SK-N-SH (cell line): ENCODE measurements at regions not wholly inside any gene's neighbourhood (a gene's known extent, or its start where the extent isn't known, plus 50 kb on each side); places are given as distances from the start of the nearest gene placed in this dataset.

Source experiments
- CTCF ChIA-PET: fragments of 300-600, 350-600 bp; formaldehyde crosslinking; extraction: SDS; loops from one replicate; lab custom pipeline; 2021; lab: Yijun Ruan, JAX
- POLR2A ChIA-PET: fragments of 350-600 bp; sonication (Branson Sonifier 250); formaldehyde crosslinking; extraction: SDS; loops from one replicate; lab custom pipeline; 2020; ENCODE audit warnings: antibody characterized with exemption, inconsistent platforms; lab: Yijun Ruan, JAX
- DNase-seq: peaks from one replicate; pipeline ENCODE4 v3.0.0; 2012
- H2AFZ ChIP-seq: fragments of 200-600 bp; sonication (generic); 2 replicates; pipeline ENCODE4 v1.8.1; 2016; ENCODE audit warnings: antibody characterized with exemption, mild to moderate bottlenecking, low read depth
- H3F3A ChIP-seq: fragments of 200-600 bp; sonication (generic); replicated peaks from 2 replicates; pipeline ENCODE3; 2016; ENCODE audit warnings: antibody characterized with exemption, mild to moderate bottlenecking; ENCODE audit not compliant: insufficient read depth
- H3K27ac ChIP-seq, 2 experiments: fragments of 200-500 bp in 1 of 2; fragments of 200-600 bp in 1 of 2; sonication (Bioruptor generic) in 1 of 2; sonication (generic), shearing (Covaris generic) in 1 of 2; 2 replicates each; pipeline versions ENCODE4 v1.5.1 to v1.6.1; 2014 to 2016; ENCODE audit warnings: low read depth in 2 of 2, inconsistent platforms in 1 of 2, low read length in 1 of 2, mild to moderate bottlenecking in 1 of 2, mixed read lengths in 1 of 2
- H3K27me3 ChIP-seq: fragments of 200-600 bp; sonication (generic), shearing (Covaris generic); 2 replicates; pipeline ENCODE4 v1.6.1; 2016; ENCODE audit warnings: mixed run types; ENCODE audit not compliant: insufficient read depth
- H3K36me3 ChIP-seq, 2 experiments: fragments of 200-500 bp in 1 of 2; fragments of 200-600 bp in 1 of 2; sonication (Bioruptor generic) in 1 of 2; sonication (generic) in 1 of 2; replicated peaks in 1 of 2; 2 replicates each; pipeline versions ENCODE3 to v1.5.1; 2014 to 2016; ENCODE audit warnings: low read length in 1 of 2, mild to moderate bottlenecking in 1 of 2; ENCODE audit not compliant: insufficient read depth in 2 of 2, control insufficient read depth in 1 of 2
- H3K4me1 ChIP-seq, 2 experiments: fragments of 200-500 bp in 1 of 2; fragments of 200-600 bp in 1 of 2; sonication (Bioruptor generic) in 1 of 2; sonication (generic), shearing (Covaris generic) in 1 of 2; 2 replicates each; pipeline versions ENCODE4 v1.5.1 to v1.6.1; 2014 to 2016; ENCODE audit warnings: low read depth in 1 of 2, low read length in 1 of 2, mixed run types in 1 of 2; ENCODE audit not compliant: insufficient read depth in 2 of 2, control insufficient read depth in 1 of 2
- H3K4me2 ChIP-seq: fragments of 200-600 bp; sonication (generic), shearing (Covaris generic); 2 replicates; pipeline ENCODE4 v1.6.1; 2017; ENCODE audit warnings: mixed run types
- H3K4me3 ChIP-seq, 2 experiments: fragments of 200-500 bp in 1 of 2; fragments of 200-600 bp in 1 of 2; sonication (Bioruptor generic) in 1 of 2; sonication (generic), shearing (Covaris generic) in 1 of 2; 2 replicates each; pipeline versions ENCODE4 v1.5.1 to v1.8.1; 2014 to 2016; ENCODE audit warnings: low read depth in 2 of 2, inconsistent platforms in 1 of 2, low read length in 1 of 2, mild to moderate bottlenecking in 1 of 2, mixed read lengths in 1 of 2, moderate library complexity in 1 of 2
- H3K79me2 ChIP-seq: fragments of 200-600 bp; sonication (generic); 2 replicates; pipeline ENCODE4 v1.8.1; 2017; ENCODE audit warnings: mild to moderate bottlenecking; ENCODE audit not compliant: insufficient read depth
- H3K9ac ChIP-seq: fragments of 200-600 bp; sonication (generic); 2 replicates; pipeline ENCODE4 v1.6.1; 2017; ENCODE audit warnings: mixed run types
- H3K9me2 ChIP-seq: fragments of 200-600 bp; sonication (generic); 2 replicates; pipeline ENCODE4 v1.6.1; 2017; ENCODE audit warnings: mixed run types
- H3K9me3 ChIP-seq: fragments of 200-600 bp; sonication (generic); 2 replicates; pipeline ENCODE4 v1.6.1; 2017; ENCODE audit warnings: mixed run types, mild to moderate bottlenecking, moderate library complexity
- H4K20me1 ChIP-seq: fragments of 200-600 bp; sonication (generic); 2 replicates; pipeline ENCODE4 v1.6.1; 2017; ENCODE audit warnings: mild to moderate bottlenecking, mixed run types; ENCODE audit not compliant: insufficient read depth
- EZH2phosphoT487 ChIP-seq: fragments of 200-600 bp; sonication (generic); IDR thresholded peaks from 2 replicates; pipeline ENCODE4 v1.6.1; 2017; ENCODE audit warnings: low read depth, mixed run types, mild to moderate bottlenecking, antibody characterized with exemption, moderate library complexity, borderline replicate concordance
- FOXM1 ChIP-seq: IDR thresholded peaks from 2 replicates; pipeline ENCODE4 v1.4.0; 2012; ENCODE audit warnings: low read depth, mild to moderate bottlenecking
- GATA2 ChIP-seq: sonication (generic); formaldehyde crosslinking; IDR thresholded peaks from 2 replicates; pipeline ENCODE4 v1.5.0; 2020; ENCODE audit warnings: mild to moderate bottlenecking, missing genetic modification reagents
- JUND ChIP-seq: IDR thresholded peaks from 2 replicates; pipeline ENCODE4 v1.4.0; 2012
- MXI1 ChIP-seq: IDR thresholded peaks from 2 replicates; pipeline ENCODE4 v1.6.1; 2012; ENCODE audit warnings: mild to moderate bottlenecking, low read depth, low read length, improper control_type of control experiment
- NFIC ChIP-seq: IDR thresholded peaks from 2 replicates; pipeline ENCODE4 v1.4.0; 2012; ENCODE audit warnings: borderline replicate concordance
- PBX3 ChIP-seq: IDR thresholded peaks from 2 replicates; pipeline ENCODE4; 2012
- POLR2AphosphoS5 ChIP-seq: IDR thresholded peaks from 2 replicates; pipeline ENCODE4 v1.6.1; 2012; ENCODE audit warnings: low read depth, low read length
- RAD21 ChIP-seq: IDR thresholded peaks from 2 replicates; pipeline ENCODE4 v1.6.1; 2012; ENCODE audit warnings: mild to moderate bottlenecking, low read length
- RCOR1 ChIP-seq: fragments of 150-350 bp; IDR thresholded peaks from 2 replicates; pipeline ENCODE4 v1.6.1; 2017; ENCODE audit warnings: antibody characterized with exemption, low read length
- SMC3 ChIP-seq: IDR thresholded peaks from 2 replicates; pipeline ENCODE4 v1.6.1; 2012; ENCODE audit warnings: low read depth, low read length, improper control_type of control experiment
- TCF12 ChIP-seq: IDR thresholded peaks from 2 replicates; pipeline ENCODE4 v1.4.0; 2012
- TEAD4 ChIP-seq: IDR thresholded peaks from 2 replicates; pipeline ENCODE4 v1.4.0; 2012; ENCODE audit warnings: mild to moderate bottlenecking, borderline replicate concordance; ENCODE audit not compliant: insufficient read depth
- USF1 ChIP-seq: IDR thresholded peaks from 2 replicates; pipeline ENCODE4 v1.4.0; 2012; ENCODE audit warnings: low read depth, borderline replicate concordance
- YY1 ChIP-seq: IDR thresholded peaks from 2 replicates; pipeline ENCODE4 v1.4.0; 2012; ENCODE audit warnings: low read depth, mild to moderate bottlenecking
- ZBTB33 ChIP-seq: IDR thresholded peaks from 2 replicates; pipeline ENCODE4 v1.4.0; 2012; ENCODE audit warnings: low read depth, borderline replicate concordance
- WGBS: methylation state at CpG from one replicate; pipeline ENCODE4 v1.1.6; 2017; ENCODE audit warnings: low lambda C conversion rate; 5-methylcytosine and 5-hydroxymethylcytosine counted together
- TF ChIP-seq, protein P1 (sequence below): IDR thresholded peaks from 2 replicates; pipeline ENCODE4 v1.4.0; 2012; ENCODE audit warnings: low read depth
- TF ChIP-seq, protein P2 (sequence below): fragments of 150-350 bp; IDR thresholded peaks from 2 replicates; pipeline ENCODE4 v1.6.1; 2016; ENCODE audit warnings: mild to moderate bottlenecking, low read depth, low read length

- TF ChIP-seq, protein P1, sequence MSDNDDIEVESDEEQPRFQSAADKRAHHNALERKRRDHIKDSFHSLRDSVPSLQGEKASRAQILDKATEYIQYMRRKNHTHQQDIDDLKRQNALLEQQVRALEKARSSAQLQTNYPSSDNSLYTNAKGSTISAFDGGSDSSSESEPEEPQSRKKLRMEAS, result no peak
- TF ChIP-seq TEAD4, result peak; percentile 35; the same call in 1 of the 2 replicates
These were observed 223.7 kb upstream of the ADAMTS5 start (continued) for GRCh38 chr21:27190601-27191000.

- ChIA-PET POLR2A (no interaction called here), CTCF (interaction anchor here (1.0 kb wide), 1 partner anchor 19 kb away, joined by 3 read pairs; no protein-coding TSS in a partner anchor)
- Histone ChIP-seq H3K36me3 (no peaks in the 10 kb centered on the region), H3K27ac (peak overlapping the region; percentile 36 to 67; a peak in 2 of 4 replicates), H3K4me3 (no peak overlapping the region), H3F3A (peaks cover 10% of the 10 kb centered on the region), H3K4me1 (peaks cover 0 to 6% of the 10 kb centered on the region in 2 experiments; a peak in 2 of 4 replicates), H3K4me2 (no peak overlapping the region), H3K79me2 (no peaks in the 10 kb centered on the region), H3K27me3 (no peaks in the 10 kb centered on the region), H3K9ac (no peak overlapping the region), H3K9me2 (no peaks in the 10 kb centered on the region), H2AFZ (no peak overlapping the region), H4K20me1 (no peaks in the 10 kb centered on the region), H3K9me3 (no peaks in the 10 kb centered on the region)
- WGBS, result 92% methylated on average over 5 of the region's 5 CpGs
- TF ChIP-seq FOXM1 (no peak), MXI1 (no peak), JUND (no peak), TCF12 (no peak), RCOR1 (no peak), YY1 (no peak), RAD21 (no peak), POLR2AphosphoS5 (no peak), PBX3 (no peak), GATA2 (no peak), SMC3 (no peak), USF1 (no peak), EZH2phosphoT487 (no peak), ZBTB33 (no peak), NFIC (no peak)
- TF ChIP-seq, protein P2, sequence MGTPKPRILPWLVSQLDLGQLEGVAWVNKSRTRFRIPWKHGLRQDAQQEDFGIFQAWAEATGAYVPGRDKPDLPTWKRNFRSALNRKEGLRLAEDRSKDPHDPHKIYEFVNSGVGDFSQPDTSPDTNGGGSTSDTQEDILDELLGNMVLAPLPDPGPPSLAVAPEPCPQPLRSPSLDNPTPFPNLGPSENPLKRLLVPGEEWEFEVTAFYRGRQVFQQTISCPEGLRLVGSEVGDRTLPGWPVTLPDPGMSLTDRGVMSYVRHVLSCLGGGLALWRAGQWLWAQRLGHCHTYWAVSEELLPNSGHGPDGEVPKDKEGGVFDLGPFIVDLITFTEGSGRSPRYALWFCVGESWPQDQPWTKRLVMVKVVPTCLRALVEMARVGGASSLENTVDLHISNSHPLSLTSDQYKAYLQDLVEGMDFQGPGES, result no peak
- DNase-seq, result no peak
These were observed 223.0 kb upstream of the ADAMTS5 start for GRCh38 chr21:27189870-27190269.
